AG09319 (cell line): ENCODE measurements at regions not wholly inside any gene's neighbourhood (a gene's known extent, or its start where the extent isn't known, plus 50 kb on each side); places are given as distances from the start of the nearest gene placed in this dataset.

Source experiments
- DNase-seq: peaks from one replicate; pipeline ENCODE4 v3.0.0-alpha.2; 2010; ENCODE audit warnings: low read depth; ENCODE audit errors: extremely low read depth
- CTCF ChIP-seq: IDR thresholded peaks from 2 replicates; pipeline ENCODE4 v1.5.1; 2011; ENCODE audit warnings: low read depth, mild to moderate bottlenecking, inconsistent platforms, low read length, moderate library complexity

- TF ChIP-seq CTCF = no peak
- DNase-seq = no peak
These were observed 1106.2 kb upstream of the GJE1 start for GRCh38 chr6:141026504-141026903.

- no peak for DNase-seq
- TF ChIP-seq CTCF = no peak
These were observed 1108.2 kb upstream of the GJE1 start for GRCh38 chr6:141024526-141024925.

- DNase-seq = no peak
- TF ChIP-seq CTCF = no peak
These were observed 1114.8 kb upstream of the GJE1 start for GRCh38 chr6:141017941-141018340.

- TF ChIP-seq CTCF = no peak
- no peak for DNase-seq
These were observed 1131.8 kb upstream of the GJE1 start for GRCh38 chr6:141000917-141001316.

GRCh38 chr6:140993515-140993914 lies 1139.2 kb upstream of the GJE1 start:
- no peak for DNase-seq
- TF ChIP-seq CTCF = no peak

GRCh38 chr6:140992678-140993077 lies 1140.0 kb upstream of the GJE1 start:
- TF ChIP-seq CTCF = no peak
- no peak for DNase-seq

GRCh38 chr6:140988780-140989179 lies 1143.9 kb upstream of the GJE1 start:
- DNase-seq = no peak
- TF ChIP-seq CTCF = no peak
